ENCODE measurements at regions not wholly inside any gene's neighbourhood (a gene's known extent, or its start where the extent isn't known, plus 50 kb on each side); places are given as distances from the start of the nearest gene placed in this dataset.

- no peaks in the 10 kb centered on the region for H3K36me3 ChIP-seq
- no peak overlapping the region for H3K27ac ChIP-seq
- H3K4me1 ChIP-seq: no peaks in the 10 kb centered on the region
- DNase-seq (ENCODE audit: low spot score in 2 of 2): no peak
- no peaks in the 10 kb centered on the region for H3K27me3 ChIP-seq
- WGBS: 78% methylated on average over 2 of the region's 2 CpGs
- TF ChIP-seq POLR2A (IDR thresholded peaks at IDR 0.05): no peak
- TF ChIP-seq, protein P1, sequence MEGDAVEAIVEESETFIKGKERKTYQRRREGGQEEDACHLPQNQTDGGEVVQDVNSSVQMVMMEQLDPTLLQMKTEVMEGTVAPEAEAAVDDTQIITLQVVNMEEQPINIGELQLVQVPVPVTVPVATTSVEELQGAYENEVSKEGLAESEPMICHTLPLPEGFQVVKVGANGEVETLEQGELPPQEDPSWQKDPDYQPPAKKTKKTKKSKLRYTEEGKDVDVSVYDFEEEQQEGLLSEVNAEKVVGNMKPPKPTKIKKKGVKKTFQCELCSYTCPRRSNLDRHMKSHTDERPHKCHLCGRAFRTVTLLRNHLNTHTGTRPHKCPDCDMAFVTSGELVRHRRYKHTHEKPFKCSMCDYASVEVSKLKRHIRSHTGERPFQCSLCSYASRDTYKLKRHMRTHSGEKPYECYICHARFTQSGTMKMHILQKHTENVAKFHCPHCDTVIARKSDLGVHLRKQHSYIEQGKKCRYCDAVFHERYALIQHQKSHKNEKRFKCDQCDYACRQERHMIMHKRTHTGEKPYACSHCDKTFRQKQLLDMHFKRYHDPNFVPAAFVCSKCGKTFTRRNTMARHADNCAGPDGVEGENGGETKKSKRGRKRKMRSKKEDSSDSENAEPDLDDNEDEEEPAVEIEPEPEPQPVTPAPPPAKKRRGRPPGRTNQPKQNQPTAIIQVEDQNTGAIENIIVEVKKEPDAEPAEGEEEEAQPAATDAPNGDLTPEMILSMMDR (IDR thresholded peaks at IDR 0.05): no peak
- TF ChIP-seq EP300 (IDR thresholded peaks at IDR 0.05): no peak
- TF ChIP-seq POLR2AphosphoS5 (IDR thresholded peaks at IDR 0.05): no peak
- H3K9me3 ChIP-seq: no peaks in the 10 kb centered on the region
- no peak overlapping the region for H3K4me3 ChIP-seq
Observed at GRCh38 chr3:181279239-181279565, 289.7 kb upstream of the DNAJC19 start.

DNA sequence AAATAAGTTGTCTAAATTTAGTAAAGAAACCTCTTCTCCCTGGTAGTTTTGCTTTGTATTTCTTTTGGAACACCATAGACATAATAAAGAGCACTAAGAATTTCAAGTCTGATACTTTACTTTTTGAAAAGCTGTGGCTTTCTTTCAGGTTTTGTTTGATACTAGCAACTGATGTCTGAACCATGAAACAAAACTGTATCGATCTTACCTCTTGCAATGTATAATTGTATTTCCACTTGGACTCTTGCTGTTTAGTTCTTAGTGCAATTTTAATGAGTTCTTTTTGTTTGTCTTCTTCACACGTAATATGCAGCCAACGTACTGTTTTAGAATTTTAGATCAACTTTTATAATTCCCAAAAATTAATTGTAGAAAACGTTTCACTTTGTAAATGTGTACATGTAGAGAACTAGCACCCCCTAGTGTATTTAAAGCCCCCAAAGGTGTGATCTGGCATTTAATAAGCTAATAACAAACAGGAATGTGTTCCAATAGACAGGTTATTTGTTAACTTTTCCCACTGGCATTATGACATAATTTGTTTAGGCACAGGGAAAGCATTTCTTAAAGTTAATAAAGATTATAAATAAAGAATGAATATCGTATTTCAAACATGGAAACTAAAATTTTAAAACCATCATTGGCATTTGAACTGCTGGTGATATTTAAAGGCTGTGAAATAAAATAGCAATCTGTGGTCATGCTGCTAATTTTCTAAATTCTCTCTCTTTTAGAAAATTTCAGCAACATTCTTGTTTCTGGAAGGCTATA lies 289.1 kb upstream of the DNAJC19 start:
- no peak for DNase-seq (ENCODE audit: low spot score in 2 of 2)
- Histone ChIP-seq H3K36me3 (no peaks in the 10 kb centered on the region), H3K27ac (no peak overlapping the region), H3K4me3 (no peak overlapping the region), H3K9me3 (no peaks in the 10 kb centered on the region), H3K4me1 (no peaks in the 10 kb centered on the region), H3K27me3 (no peaks in the 10 kb centered on the region)
- 55% methylated on average over 5 of the region's 5 CpGs for WGBS
- TF ChIP-seq, protein P1 (IDR thresholded peaks at IDR 0.05): no peak
- TF ChIP-seq POLR2AphosphoS5 (IDR thresholded peaks at IDR 0.05) (no peak), EP300 (IDR thresholded peaks at IDR 0.05) (no peak), POLR2A (IDR thresholded peaks at IDR 0.05) (no peak)

GRCh38 chr3:181276358-181276896 lies 286.9 kb upstream of the DNAJC19 start:
- DNase-seq (ENCODE audit: low spot score in 2 of 2): no peak
- Histone ChIP-seq H3K9me3 (no peaks in the 10 kb centered on the region), H3K27ac (no peak overlapping the region), H3K4me1 (no peaks in the 10 kb centered on the region), H3K27me3 (no peaks in the 10 kb centered on the region), H3K4me3 (no peak overlapping the region), H3K36me3 (no peaks in the 10 kb centered on the region)
- WGBS: 90% methylated on average over 6 of the region's 6 CpGs
- TF ChIP-seq POLR2A (IDR thresholded peaks at IDR 0.05) (no peak), EP300 (IDR thresholded peaks at IDR 0.05) (no peak), POLR2AphosphoS5 (IDR thresholded peaks at IDR 0.05) (no peak)
- TF ChIP-seq, protein P1 (IDR thresholded peaks at IDR 0.05): no peak

GRCh38 chr3:181274025-181274424 lies 284.5 kb upstream of the DNAJC19 start:
- Histone ChIP-seq H3K4me3 (no peak overlapping the region), H3K4me1 (no peaks in the 10 kb centered on the region), H3K27ac (no peak overlapping the region), H3K27me3 (no peaks in the 10 kb centered on the region), H3K36me3 (no peaks in the 10 kb centered on the region), H3K9me3 (no peaks in the 10 kb centered on the region)
- TF ChIP-seq, protein P1 (IDR thresholded peaks at IDR 0.05): no peak
- no peak for TF ChIP-seq EP300 (IDR thresholded peaks at IDR 0.05)
- no peak for TF ChIP-seq POLR2AphosphoS5 (IDR thresholded peaks at IDR 0.05)
- no peak for TF ChIP-seq POLR2A (IDR thresholded peaks at IDR 0.05)
- DNase-seq (ENCODE audit: low spot score in 2 of 2): no peak
- 88% methylated on average over 1 of the region's 1 CpG for whole genome bisulfite sequencing

- no peak for DNase-seq (ENCODE audit: low spot score in 2 of 2)
- no peak overlapping the region for H3K27ac ChIP-seq
- H3K9me3 ChIP-seq: peaks cover 4% of the 10 kb centered on the region
- no peaks in the 10 kb centered on the region for H3K36me3 ChIP-seq
- H3K27me3 ChIP-seq: no peaks in the 10 kb centered on the region
- TF ChIP-seq EP300 (IDR thresholded peaks at IDR 0.05) (no peak), POLR2AphosphoS5 (IDR thresholded peaks at IDR 0.05) (no peak), POLR2A (IDR thresholded peaks at IDR 0.05) (no peak)
- TF ChIP-seq, protein P1 (IDR thresholded peaks at IDR 0.05): no peak
- no peaks in the 10 kb centered on the region for H3K4me1 ChIP-seq
- H3K4me3 ChIP-seq: no peak overlapping the region
Observed at GRCh38 chr3:181267312-181267711, 277.8 kb upstream of the DNAJC19 start.
